ENCODE measurements at regions not wholly inside any gene's neighbourhood (a gene's known extent, or its start where the extent isn't known, plus 50 kb on each side); places are given as distances from the start of the nearest gene placed in this dataset.

DNA sequence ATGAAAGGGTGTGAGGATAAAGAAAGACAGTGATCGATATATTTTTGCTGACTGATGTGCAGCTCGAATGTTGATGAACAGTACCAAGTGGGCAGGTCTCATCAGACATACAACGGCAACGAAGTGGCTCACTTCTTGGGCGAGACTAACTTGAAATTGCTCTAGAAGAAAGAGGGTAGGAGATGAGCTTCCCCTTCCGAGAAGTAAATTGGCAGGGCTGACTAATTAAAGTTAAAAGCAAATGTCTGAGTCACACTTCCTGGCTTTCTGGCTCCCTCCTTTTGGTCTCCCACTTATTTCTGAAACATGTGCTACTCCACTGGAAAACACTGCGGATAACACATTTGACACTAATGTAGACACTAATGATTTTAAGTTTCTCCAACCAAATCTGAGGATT lies 228.3 kb downstream of the ABHD5 start:
- no peak overlapping the region for H3K27ac Mint-ChIP-seq
- no peak overlapping the region for H3K4me3 Mint-ChIP-seq
- CTCF ChIA-PET = no interaction called here
- DNase-seq = no peak
- H3K4me1 Mint-ChIP-seq = no peaks in the 10 kb centered on the region
- H3K9me3 Mint-ChIP-seq = no peaks in the 10 kb centered on the region
- POLR2A ChIA-PET = no interaction called here
- peaks cover 44% of the 10 kb centered on the region for H3K27me3 Mint-ChIP-seq
- no peaks in the 10 kb centered on the region for H3K36me3 Mint-ChIP-seq (ENCODE audit: low read depth)

GRCh38 chr3:43921056-43921648 lies 230.4 kb downstream of the ABHD5 start:
- no peak for DNase-seq
- Mint-ChIP-seq H3K4me3 (no peak overlapping the region), H3K4me1 (no peaks in the 10 kb centered on the region), H3K27me3 (peaks cover 43% of the 10 kb centered on the region), H3K36me3 (ENCODE audit: low read depth) (no peaks in the 10 kb centered on the region), H3K27ac (no peak overlapping the region), H3K9me3 (no peaks in the 10 kb centered on the region)
- CTCF ChIA-PET = no interaction called here
- POLR2A ChIA-PET = no interaction called here

- Mint-ChIP-seq H3K27me3 (peaks cover 47% of the 10 kb centered on the region), H3K4me1 (no peaks in the 10 kb centered on the region), H3K4me3 (no peak overlapping the region), H3K27ac (no peak overlapping the region), H3K36me3 (ENCODE audit: low read depth) (no peaks in the 10 kb centered on the region), H3K9me3 (no peaks in the 10 kb centered on the region)
- ChIA-PET POLR2A (no interaction called here), CTCF (no interaction called here)
- no peak for DNase-seq
These were observed 231.6 kb downstream of the ABHD5 start for GRCh38 chr3:43922374-43922773.

DNA sequence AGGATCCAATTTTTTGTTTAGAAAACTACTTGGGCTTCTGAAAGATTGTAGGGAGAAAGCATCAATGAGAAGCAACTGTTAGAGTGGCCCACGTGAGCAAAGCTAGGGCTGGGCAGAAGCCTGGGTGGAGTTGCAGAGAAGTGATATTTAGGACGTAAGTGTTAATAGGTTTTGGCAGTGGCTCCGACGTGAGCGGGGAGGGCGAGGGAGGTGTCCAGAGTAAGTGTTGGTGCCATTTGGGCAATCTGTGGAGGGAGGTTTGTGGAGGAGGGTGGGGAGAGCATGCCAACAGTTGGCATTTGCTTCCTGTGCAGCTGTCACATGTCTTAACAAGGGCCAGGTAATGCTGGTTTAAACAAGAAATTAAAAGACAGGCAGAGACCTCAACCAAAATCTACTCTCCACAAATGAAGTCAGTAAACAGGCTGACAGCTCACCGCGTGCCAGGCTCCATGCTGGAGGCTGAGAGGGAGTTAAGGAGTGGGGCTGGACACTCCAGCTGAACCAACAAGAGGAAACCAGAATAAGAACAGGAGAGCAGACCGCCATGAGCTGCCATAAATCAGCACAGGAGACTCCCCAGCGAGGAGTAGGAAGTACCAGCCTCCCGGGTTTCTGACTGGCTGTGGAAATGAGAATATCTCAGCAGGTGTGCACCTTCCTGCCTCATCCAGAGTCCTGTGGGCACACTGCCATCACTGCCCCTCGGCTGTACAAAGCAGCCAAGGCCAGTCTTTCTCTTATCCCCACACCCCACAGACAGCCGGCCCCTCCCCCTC lies 232.6 kb downstream of the ABHD5 start:
- DNase-seq = no peak
- H3K9me3 Mint-ChIP-seq = no peaks in the 10 kb centered on the region
- ChIA-PET CTCF (no interaction called here), POLR2A (no interaction called here)
- H3K27ac Mint-ChIP-seq = no peak overlapping the region
- H3K27me3 Mint-ChIP-seq = peaks cover 50% of the 10 kb centered on the region
- H3K36me3 Mint-ChIP-seq (ENCODE audit: low read depth) = no peaks in the 10 kb centered on the region
- no peak overlapping the region for H3K4me3 Mint-ChIP-seq
- H3K4me1 Mint-ChIP-seq = no peaks in the 10 kb centered on the region

- no peaks in the 10 kb centered on the region for H3K4me1 Mint-ChIP-seq
- H3K36me3 Mint-ChIP-seq (ENCODE audit: low read depth) = no peaks in the 10 kb centered on the region
- H3K9me3 Mint-ChIP-seq = no peaks in the 10 kb centered on the region
- H3K27ac Mint-ChIP-seq = no peak overlapping the region
- ChIA-PET CTCF (no interaction called here), POLR2A (no interaction called here)
- no peak for DNase-seq
- H3K27me3 Mint-ChIP-seq = peaks cover 48% of the 10 kb centered on the region
- H3K4me3 Mint-ChIP-seq = no peak overlapping the region
These were observed 235.3 kb downstream of the ABHD5 start for GRCh38 chr3:43926055-43926454.

- no peaks in the 10 kb centered on the region for H3K9me3 Mint-ChIP-seq
- POLR2A ChIA-PET = no interaction called here
- peaks cover 41% of the 10 kb centered on the region for H3K27me3 Mint-ChIP-seq
- no peak for DNase-seq
- H3K4me3 Mint-ChIP-seq = no peak overlapping the region
- CTCF ChIA-PET = no interaction called here
- H3K4me1 Mint-ChIP-seq = no peaks in the 10 kb centered on the region
- H3K27ac Mint-ChIP-seq = no peak overlapping the region
- H3K36me3 Mint-ChIP-seq (ENCODE audit: low read depth) = no peaks in the 10 kb centered on the region
These were observed 242.2 kb downstream of the ABHD5 start for GRCh38 chr3:43932921-43933320.

GRCh38 chr3:43948013-43948412 lies 257.3 kb downstream of the ABHD5 start:
- Mint-ChIP-seq H3K27ac (no peak overlapping the region), H3K4me3 (no peak overlapping the region), H3K9me3 (no peaks in the 10 kb centered on the region), H3K36me3 (ENCODE audit: low read depth) (no peaks in the 10 kb centered on the region), H3K27me3 (peaks cover 12% of the 10 kb centered on the region), H3K4me1 (peaks cover 26% of the 10 kb centered on the region)
- DNase-seq = no peak
- CTCF ChIA-PET = no interaction called here
- POLR2A ChIA-PET = interaction anchor here (0.7 kb wide), 1 partner anchor 709 kb away, joined by 6 read pairs; no protein-coding TSS in a partner anchor

DNA sequence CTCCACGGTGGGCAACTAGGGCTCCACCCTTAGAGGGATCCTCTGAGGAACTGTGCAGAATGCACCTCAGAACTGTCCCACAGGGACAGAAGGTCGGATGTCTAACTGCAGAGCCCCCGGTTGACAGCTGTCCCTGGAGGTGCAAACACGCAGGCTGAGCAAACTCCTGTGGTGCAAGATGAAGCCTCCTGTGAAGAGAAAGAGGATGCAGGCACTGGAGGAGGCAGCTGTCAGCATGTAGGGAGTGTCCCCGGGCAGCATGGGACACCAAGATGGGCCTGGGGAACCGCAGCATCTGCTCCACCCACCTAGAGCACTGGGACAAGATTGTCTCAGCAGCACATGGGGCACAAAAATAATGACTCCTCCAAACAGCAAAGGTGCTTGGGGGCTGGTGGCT lies 258.9 kb downstream of the ABHD5 start:
- H3K36me3 Mint-ChIP-seq (ENCODE audit: low read depth) = no peaks in the 10 kb centered on the region
- H3K4me3 Mint-ChIP-seq = no peak overlapping the region
- ChIA-PET CTCF (no interaction called here), POLR2A (no interaction called here)
- no peaks in the 10 kb centered on the region for H3K9me3 Mint-ChIP-seq
- H3K27ac Mint-ChIP-seq = no peak overlapping the region
- H3K4me1 Mint-ChIP-seq = peaks cover 26% of the 10 kb centered on the region
- no peak for DNase-seq
- H3K27me3 Mint-ChIP-seq = peaks cover 12% of the 10 kb centered on the region

DNA sequence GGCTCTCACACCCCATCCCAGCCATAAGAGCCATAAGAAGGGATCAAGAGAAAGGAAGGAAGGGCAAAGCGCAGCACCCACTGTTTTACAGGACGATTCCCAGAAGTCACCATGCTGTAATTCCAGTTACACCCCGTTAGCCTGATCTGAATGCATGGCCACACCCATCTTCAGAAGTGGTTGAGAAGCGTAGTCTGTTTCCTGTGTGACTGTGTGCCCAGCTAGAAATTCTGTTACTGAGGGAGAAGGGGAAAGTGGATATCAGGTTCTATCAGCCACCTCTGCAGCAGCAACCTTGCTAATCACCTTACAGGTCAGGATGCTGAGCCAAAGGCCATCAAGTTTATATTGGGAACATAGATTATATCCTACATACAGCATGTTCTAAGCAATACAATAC lies 260.0 kb downstream of the ABHD5 start:
- Mint-ChIP-seq H3K4me3 (no peak overlapping the region), H3K36me3 (ENCODE audit: low read depth) (no peaks in the 10 kb centered on the region), H3K27ac (no peak overlapping the region), H3K9me3 (no peaks in the 10 kb centered on the region), H3K27me3 (peaks cover 16% of the 10 kb centered on the region), H3K4me1 (peaks cover 26% of the 10 kb centered on the region)
- ChIA-PET CTCF (no interaction called here), POLR2A (no interaction called here)
- peak; percentile 34 for DNase-seq

DNA sequence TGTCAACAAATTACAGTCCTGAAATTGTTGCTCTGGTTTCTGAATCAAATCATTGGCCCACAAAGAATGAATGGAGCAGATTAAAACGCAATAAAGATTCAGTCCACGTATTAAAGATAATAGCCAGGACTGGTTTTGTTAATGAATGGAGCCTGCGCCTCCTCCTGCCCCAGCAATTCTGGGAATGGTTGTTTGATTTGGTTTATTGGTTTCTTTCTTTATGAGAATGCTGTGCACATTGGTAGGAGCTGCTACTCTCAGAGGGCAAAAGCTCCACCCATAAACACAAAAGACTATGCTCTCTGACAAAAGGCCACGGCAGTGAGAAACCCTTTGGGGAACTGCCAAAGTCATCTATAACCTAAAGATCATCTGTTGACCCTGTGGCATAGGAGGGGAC lies 261.1 kb downstream of the ABHD5 start:
- Mint-ChIP-seq H3K4me1 (peaks cover 26% of the 10 kb centered on the region), H3K36me3 (ENCODE audit: low read depth) (no peaks in the 10 kb centered on the region), H3K27me3 (peaks cover 22% of the 10 kb centered on the region), H3K9me3 (no peaks in the 10 kb centered on the region), H3K4me3 (no peak overlapping the region), H3K27ac (no peak overlapping the region)
- ChIA-PET POLR2A (no interaction called here), CTCF (no interaction called here)
- no peak for DNase-seq

- H3K4me3 Mint-ChIP-seq = no peak overlapping the region
- ChIA-PET CTCF (no interaction called here), POLR2A (no interaction called here)
- peaks cover 20% of the 10 kb centered on the region for H3K4me1 Mint-ChIP-seq
- peaks cover 24% of the 10 kb centered on the region for H3K27me3 Mint-ChIP-seq
- H3K36me3 Mint-ChIP-seq (ENCODE audit: low read depth) = no peaks in the 10 kb centered on the region
- no peak for DNase-seq
- H3K9me3 Mint-ChIP-seq = no peaks in the 10 kb centered on the region
- H3K27ac Mint-ChIP-seq = no peak overlapping the region
These were observed 262.6 kb downstream of the ABHD5 start for GRCh38 chr3:43953380-43953779.

- H3K27ac Mint-ChIP-seq = no peak overlapping the region
- H3K27me3 Mint-ChIP-seq = peaks cover 24% of the 10 kb centered on the region
- H3K36me3 Mint-ChIP-seq (ENCODE audit: low read depth) = no peaks in the 10 kb centered on the region
- no peaks in the 10 kb centered on the region for H3K9me3 Mint-ChIP-seq
- DNase-seq = no peak
- ChIA-PET POLR2A (no interaction called here), CTCF (no interaction called here)
- H3K4me1 Mint-ChIP-seq = peaks cover 20% of the 10 kb centered on the region
- H3K4me3 Mint-ChIP-seq = no peak overlapping the region
These were observed 263.3 kb downstream of the ABHD5 start for GRCh38 chr3:43953814-43954692.

GRCh38 chr3:43956945-43957344 lies 266.2 kb downstream of the ABHD5 start:
- H3K9me3 Mint-ChIP-seq = no peaks in the 10 kb centered on the region
- ChIA-PET CTCF (interaction anchor here (0.8 kb wide), 1 partner anchor 66 kb away, joined by 5 read pairs; no protein-coding TSS in a partner anchor), POLR2A (no interaction called here)
- no peaks in the 10 kb centered on the region for H3K36me3 Mint-ChIP-seq (ENCODE audit: low read depth)
- peaks cover 27% of the 10 kb centered on the region for H3K27me3 Mint-ChIP-seq
- no peak overlapping the region for H3K4me3 Mint-ChIP-seq
- H3K27ac Mint-ChIP-seq = no peak overlapping the region
- peaks cover 1% of the 10 kb centered on the region for H3K4me1 Mint-ChIP-seq
- DNase-seq = no peak
